Peyer's patch (tissue), 4 donors: ENCODE measurements at regions not wholly inside any gene's neighbourhood (a gene's known extent, or its start where the extent isn't known, plus 50 kb on each side); places are given as distances from the start of the nearest gene placed in this dataset.
"Not testable (repeated sequence)": the region's sequence is repeated elsewhere in the genome, so short reads cannot be mapped to it uniquely, and the experiment has no call there.

Experiments
- POLR2A ChIP-seq, 2 donors: fragments of 450-650 bp; IDR thresholded peaks; one replicate each; pipeline ENCODE4 v1.5.1; 2017; ENCODE audit warnings: antibody characterized with exemption in 2 of 2, mild to moderate bottlenecking in 2 of 2, moderate library complexity in 2 of 2
- TF ChIP-seq, protein P1 (sequence below), 6 experiments: fragments of 450-650 bp in 4 of 6; fragments of 200-600 bp in 2 of 6; sonication (generic) in 1 of 6; IDR thresholded peaks; one replicate each; pipeline ENCODE4 v1.5.1; 2017 to 2019; ENCODE audit warnings: antibody characterized with exemption in 6 of 6, mild to moderate bottlenecking in 3 of 6, moderate library complexity in 1 of 6

DNA sequence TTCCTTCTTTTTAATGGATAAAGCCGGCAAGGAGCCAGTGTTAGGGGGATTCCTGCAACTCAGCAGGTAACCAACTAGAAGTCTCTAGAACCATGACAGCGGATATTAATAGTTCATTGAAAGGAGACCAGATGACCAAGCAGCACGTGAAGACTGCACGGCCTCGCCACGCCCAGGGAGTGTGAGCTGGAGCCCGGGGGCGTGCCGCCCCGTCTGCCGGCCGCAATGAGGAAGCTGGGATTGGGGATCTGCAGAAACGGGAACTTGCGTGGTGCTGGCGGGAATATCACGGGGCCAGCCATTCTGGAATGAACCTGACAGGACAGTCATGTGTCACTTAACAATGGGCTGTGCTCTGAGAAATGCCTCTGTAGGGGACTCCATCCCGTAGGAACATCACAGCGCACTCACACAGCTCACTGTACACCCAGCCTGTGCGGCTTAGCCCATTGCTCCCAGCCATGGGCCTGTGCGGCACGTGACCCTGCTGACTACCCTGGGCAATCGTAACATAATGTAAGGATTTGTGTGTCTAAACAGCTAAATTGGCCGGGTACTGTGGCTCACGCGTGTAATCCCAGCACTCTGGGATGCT lies 4092.8 kb upstream of the TPTE start:
- TF ChIP-seq, protein P1, sequence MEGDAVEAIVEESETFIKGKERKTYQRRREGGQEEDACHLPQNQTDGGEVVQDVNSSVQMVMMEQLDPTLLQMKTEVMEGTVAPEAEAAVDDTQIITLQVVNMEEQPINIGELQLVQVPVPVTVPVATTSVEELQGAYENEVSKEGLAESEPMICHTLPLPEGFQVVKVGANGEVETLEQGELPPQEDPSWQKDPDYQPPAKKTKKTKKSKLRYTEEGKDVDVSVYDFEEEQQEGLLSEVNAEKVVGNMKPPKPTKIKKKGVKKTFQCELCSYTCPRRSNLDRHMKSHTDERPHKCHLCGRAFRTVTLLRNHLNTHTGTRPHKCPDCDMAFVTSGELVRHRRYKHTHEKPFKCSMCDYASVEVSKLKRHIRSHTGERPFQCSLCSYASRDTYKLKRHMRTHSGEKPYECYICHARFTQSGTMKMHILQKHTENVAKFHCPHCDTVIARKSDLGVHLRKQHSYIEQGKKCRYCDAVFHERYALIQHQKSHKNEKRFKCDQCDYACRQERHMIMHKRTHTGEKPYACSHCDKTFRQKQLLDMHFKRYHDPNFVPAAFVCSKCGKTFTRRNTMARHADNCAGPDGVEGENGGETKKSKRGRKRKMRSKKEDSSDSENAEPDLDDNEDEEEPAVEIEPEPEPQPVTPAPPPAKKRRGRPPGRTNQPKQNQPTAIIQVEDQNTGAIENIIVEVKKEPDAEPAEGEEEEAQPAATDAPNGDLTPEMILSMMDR (IDR thresholded peaks at IDR 0.05) = not testable (repeated sequence)
- TF ChIP-seq POLR2A (IDR thresholded peaks at IDR 0.05) = not testable (repeated sequence)
